ENCODE measurements at regions not wholly inside any gene's neighbourhood (a gene's known extent, or its start where the extent isn't known, plus 50 kb on each side); places are given as distances from the start of the nearest gene placed in this dataset.

DNA sequence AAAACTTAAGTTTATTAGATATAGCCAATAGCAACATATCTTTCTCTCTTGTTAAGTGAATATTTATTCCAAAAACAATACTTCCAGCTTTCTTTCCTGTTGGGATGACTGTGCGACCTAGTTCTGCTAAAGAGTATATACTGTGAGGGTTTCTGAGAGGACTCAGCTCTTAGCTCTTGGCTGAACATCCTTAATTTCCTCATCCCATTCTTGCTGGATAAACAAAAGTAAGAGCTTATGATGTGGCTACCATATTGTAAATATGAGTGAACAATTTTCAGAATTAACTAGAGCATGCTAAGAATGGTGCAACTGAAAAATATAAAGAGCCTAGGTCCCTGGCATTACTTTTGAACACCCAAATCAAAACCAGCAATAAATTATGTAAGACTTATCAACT lies 279.5 kb upstream of the GNAI1 start:
- no peak for TF ChIP-seq RAD21 (IDR thresholded peaks at IDR 0.05; ENCODE audit: low read depth)
- no peak for TF ChIP-seq FOXM1 (IDR thresholded peaks at IDR 0.05; ENCODE audit: borderline replicate concordance, low read depth)
- no peak for TF ChIP-seq TCF12 (IDR thresholded peaks at IDR 0.05; ENCODE audit: low read depth)
- no peak for TF ChIP-seq TEAD4 (IDR thresholded peaks at IDR 0.05)
- TF ChIP-seq, protein P1, sequence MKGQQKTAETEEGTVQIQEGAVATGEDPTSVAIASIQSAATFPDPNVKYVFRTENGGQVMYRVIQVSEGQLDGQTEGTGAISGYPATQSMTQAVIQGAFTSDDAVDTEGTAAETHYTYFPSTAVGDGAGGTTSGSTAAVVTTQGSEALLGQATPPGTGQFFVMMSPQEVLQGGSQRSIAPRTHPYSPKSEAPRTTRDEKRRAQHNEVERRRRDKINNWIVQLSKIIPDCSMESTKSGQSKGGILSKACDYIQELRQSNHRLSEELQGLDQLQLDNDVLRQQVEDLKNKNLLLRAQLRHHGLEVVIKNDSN (IDR thresholded peaks at IDR 0.05), result no peak
- TF ChIP-seq ZBTB7A (IDR thresholded peaks at IDR 0.05; ENCODE audit: low read depth), result no peak
- TF ChIP-seq EGR1 (IDR thresholded peaks at IDR 0.05), result no peak

DNA sequence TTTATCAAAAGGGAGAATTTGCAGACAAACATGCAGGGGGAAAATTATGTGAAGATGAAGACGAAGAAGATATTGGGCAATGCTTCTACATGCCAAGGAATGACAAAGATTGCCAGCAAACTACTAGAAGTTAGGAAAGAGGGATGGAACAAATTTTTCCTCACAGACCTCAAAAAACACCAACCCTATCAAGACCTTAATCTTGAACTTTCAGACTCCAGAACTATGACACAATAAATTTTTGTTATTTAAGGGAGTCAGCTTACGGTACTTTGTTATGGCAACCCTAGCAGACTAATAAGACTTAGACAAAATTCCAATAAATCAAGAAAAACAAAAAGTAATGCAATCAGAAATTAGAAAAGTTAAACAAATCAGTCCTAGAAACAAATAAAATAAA lies 280.0 kb upstream of the GNAI1 start:
- TF ChIP-seq EGR1 (IDR thresholded peaks at IDR 0.05), result no peak

DNA sequence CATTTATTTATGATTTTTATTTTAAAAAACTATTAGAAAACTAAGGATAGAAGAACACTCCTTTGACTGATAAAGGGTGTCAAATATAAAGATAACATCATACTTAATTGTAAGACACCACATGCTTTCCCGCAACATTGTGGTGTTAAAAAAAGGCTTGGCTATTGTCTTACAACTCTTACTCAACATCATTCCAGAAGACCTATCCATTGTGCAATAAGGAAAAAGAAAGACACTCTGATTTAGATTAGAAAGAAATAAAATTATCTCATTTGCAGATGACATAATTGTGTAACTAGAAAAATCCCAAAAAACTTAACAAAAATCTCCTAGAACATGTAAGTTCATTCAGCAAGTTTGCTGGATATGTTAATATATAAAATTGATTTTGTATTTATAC lies 296.7 kb upstream of the GNAI1 start:
- TF ChIP-seq, protein P2, sequence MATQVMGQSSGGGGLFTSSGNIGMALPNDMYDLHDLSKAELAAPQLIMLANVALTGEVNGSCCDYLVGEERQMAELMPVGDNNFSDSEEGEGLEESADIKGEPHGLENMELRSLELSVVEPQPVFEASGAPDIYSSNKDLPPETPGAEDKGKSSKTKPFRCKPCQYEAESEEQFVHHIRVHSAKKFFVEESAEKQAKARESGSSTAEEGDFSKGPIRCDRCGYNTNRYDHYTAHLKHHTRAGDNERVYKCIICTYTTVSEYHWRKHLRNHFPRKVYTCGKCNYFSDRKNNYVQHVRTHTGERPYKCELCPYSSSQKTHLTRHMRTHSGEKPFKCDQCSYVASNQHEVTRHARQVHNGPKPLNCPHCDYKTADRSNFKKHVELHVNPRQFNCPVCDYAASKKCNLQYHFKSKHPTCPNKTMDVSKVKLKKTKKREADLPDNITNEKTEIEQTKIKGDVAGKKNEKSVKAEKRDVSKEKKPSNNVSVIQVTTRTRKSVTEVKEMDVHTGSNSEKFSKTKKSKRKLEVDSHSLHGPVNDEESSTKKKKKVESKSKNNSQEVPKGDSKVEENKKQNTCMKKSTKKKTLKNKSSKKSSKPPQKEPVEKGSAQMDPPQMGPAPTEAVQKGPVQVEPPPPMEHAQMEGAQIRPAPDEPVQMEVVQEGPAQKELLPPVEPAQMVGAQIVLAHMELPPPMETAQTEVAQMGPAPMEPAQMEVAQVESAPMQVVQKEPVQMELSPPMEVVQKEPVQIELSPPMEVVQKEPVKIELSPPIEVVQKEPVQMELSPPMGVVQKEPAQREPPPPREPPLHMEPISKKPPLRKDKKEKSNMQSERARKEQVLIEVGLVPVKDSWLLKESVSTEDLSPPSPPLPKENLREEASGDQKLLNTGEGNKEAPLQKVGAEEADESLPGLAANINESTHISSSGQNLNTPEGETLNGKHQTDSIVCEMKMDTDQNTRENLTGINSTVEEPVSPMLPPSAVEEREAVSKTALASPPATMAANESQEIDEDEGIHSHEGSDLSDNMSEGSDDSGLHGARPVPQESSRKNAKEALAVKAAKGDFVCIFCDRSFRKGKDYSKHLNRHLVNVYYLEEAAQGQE (IDR thresholded peaks at IDR 0.05; ENCODE audit: low read depth), result no peak
- TF ChIP-seq NFIC (IDR thresholded peaks at IDR 0.05) (no peak), CREB1 (IDR thresholded peaks at IDR 0.05; ENCODE audit: low read depth) (no peak), CEBPB (IDR thresholded peaks at IDR 0.05) (0 out of 2 replicates have a peak, but pooled peaks have one; percentile 33), FOXM1 (IDR thresholded peaks at IDR 0.05; ENCODE audit: borderline replicate concordance, low read depth) (no peak)

DNA sequence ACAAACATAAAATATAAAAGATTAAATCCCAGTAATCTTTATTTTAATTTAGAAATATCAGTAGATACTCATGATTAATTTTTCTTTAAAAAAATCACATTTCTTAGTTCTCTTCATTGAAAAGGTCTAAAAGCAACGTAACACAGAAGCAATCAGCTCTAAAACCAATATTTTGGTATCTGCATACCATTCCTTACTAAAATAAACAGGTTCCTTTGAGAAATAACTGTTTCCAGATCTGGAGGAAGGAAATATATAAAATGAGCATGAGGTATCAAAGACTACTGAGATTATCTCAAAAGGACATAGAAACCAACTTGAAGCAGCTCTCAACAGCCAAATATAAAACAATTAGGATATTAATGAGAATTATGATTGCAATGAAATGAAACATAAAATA lies 301.0 kb upstream of the GNAI1 start:
- no peak for TF ChIP-seq TCF12 (IDR thresholded peaks at IDR 0.05; ENCODE audit: low read depth)
- TF ChIP-seq NFIC (IDR thresholded peaks at IDR 0.05), result no peak
- TF ChIP-seq ZBTB7A (IDR thresholded peaks at IDR 0.05; ENCODE audit: low read depth), result no peak
- TF ChIP-seq, protein P1 (IDR thresholded peaks at IDR 0.05), result no peak
- no peak for TF ChIP-seq EP300 (IDR thresholded peaks at IDR 0.05; ENCODE audit: borderline replicate concordance)
- no peak for TF ChIP-seq EGR1 (IDR thresholded peaks at IDR 0.05)
- TF ChIP-seq CREB1 (IDR thresholded peaks at IDR 0.05; ENCODE audit: low read depth), result no peak
- TF ChIP-seq YY1 (IDR thresholded peaks at IDR 0.05; ENCODE audit: low read depth), result no peak
- no peak for TF ChIP-seq CEBPB (IDR thresholded peaks at IDR 0.05)
- no peak for TF ChIP-seq RAD21 (IDR thresholded peaks at IDR 0.05; ENCODE audit: low read depth)
- TF ChIP-seq FOXM1 (IDR thresholded peaks at IDR 0.05; ENCODE audit: borderline replicate concordance, low read depth), result no peak
- no peak for TF ChIP-seq TEAD4 (IDR thresholded peaks at IDR 0.05)
- TF ChIP-seq TAF1 (IDR thresholded peaks at IDR 0.05; ENCODE audit: low read depth), result no peak
- TF ChIP-seq, protein P2 (IDR thresholded peaks at IDR 0.05; ENCODE audit: low read depth), result no peak
- TF ChIP-seq, protein P3, sequence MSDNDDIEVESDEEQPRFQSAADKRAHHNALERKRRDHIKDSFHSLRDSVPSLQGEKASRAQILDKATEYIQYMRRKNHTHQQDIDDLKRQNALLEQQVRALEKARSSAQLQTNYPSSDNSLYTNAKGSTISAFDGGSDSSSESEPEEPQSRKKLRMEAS (IDR thresholded peaks at IDR 0.05), result no peak

DNA sequence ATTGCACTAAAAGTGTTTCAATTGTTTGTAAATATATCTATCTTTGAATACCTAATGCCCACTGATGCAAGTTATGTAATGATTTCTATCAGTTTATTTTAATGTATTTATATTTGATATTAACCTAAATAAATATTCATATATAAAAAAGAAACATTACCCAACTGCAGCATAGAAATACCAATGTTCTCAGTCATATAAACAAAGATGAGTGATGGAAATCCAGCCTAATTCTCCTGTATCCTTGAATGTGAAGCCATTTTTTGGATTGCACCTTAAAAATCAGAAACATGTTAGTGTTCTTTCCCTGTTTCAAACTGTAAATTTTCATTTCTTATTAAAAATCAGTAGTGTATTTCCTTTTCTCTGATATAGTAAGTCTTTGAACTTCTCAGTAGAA lies 305.8 kb upstream of the GNAI1 start:
- TF ChIP-seq, protein P1 (IDR thresholded peaks at IDR 0.05), result no peak
- TF ChIP-seq, protein P3 (IDR thresholded peaks at IDR 0.05), result no peak
- no peak for TF ChIP-seq ZBTB7A (IDR thresholded peaks at IDR 0.05; ENCODE audit: low read depth)
- TF ChIP-seq NFIC (IDR thresholded peaks at IDR 0.05), result no peak
- no peak for TF ChIP-seq RAD21 (IDR thresholded peaks at IDR 0.05; ENCODE audit: low read depth)
- TF ChIP-seq FOXM1 (IDR thresholded peaks at IDR 0.05; ENCODE audit: borderline replicate concordance, low read depth), result no peak
- TF ChIP-seq TAF1 (IDR thresholded peaks at IDR 0.05; ENCODE audit: low read depth), result no peak
- TF ChIP-seq EGR1 (IDR thresholded peaks at IDR 0.05), result no peak
- TF ChIP-seq YY1 (IDR thresholded peaks at IDR 0.05; ENCODE audit: low read depth), result no peak
- no peak for TF ChIP-seq CREB1 (IDR thresholded peaks at IDR 0.05; ENCODE audit: low read depth)
- no peak for TF ChIP-seq CEBPB (IDR thresholded peaks at IDR 0.05)
- TF ChIP-seq, protein P2 (IDR thresholded peaks at IDR 0.05; ENCODE audit: low read depth), result no peak
- no peak for TF ChIP-seq TEAD4 (IDR thresholded peaks at IDR 0.05)
- no peak for TF ChIP-seq TCF12 (IDR thresholded peaks at IDR 0.05; ENCODE audit: low read depth)
- no peak for TF ChIP-seq EP300 (IDR thresholded peaks at IDR 0.05; ENCODE audit: borderline replicate concordance)

All from Ishikawa (cell line).